ENCODE measurements at regions not wholly inside any gene's neighbourhood (a gene's known extent, or its start where the extent isn't known, plus 50 kb on each side); places are given as distances from the start of the nearest gene placed in this dataset.

GRCh38 chr3:181363231-181363630 lies 348.5 kb upstream of the SOX2 start:
- H3K4me3 ChIP-seq (ENCODE audit: low read length): no peak overlapping the region
- H3K27me3 ChIP-seq (ENCODE audit: control insufficient read depth, insufficient read depth, low read length): no peaks in the 10 kb centered on the region
- H3K9me3 ChIP-seq (ENCODE audit: control insufficient read depth, low read depth, low read length): no peaks in the 10 kb centered on the region
- H3K36me3 ChIP-seq (ENCODE audit: control insufficient read depth, low read depth, low read length): no peaks in the 10 kb centered on the region
- H3K4me1 ChIP-seq (ENCODE audit: control insufficient read depth, low read depth, low read length): peaks cover 4% of the 10 kb centered on the region
- no peak overlapping the region for H3K27ac ChIP-seq (ENCODE audit: low read length)
- no peak overlapping the region for H3K9ac ChIP-seq (ENCODE audit: low read length)

- Histone ChIP-seq H3K9me3 (ENCODE audit: control insufficient read depth, low read depth, low read length) (no peaks in the 10 kb centered on the region), H3K27me3 (ENCODE audit: control insufficient read depth, insufficient read depth, low read length) (no peaks in the 10 kb centered on the region), H3K4me3 (ENCODE audit: low read length) (no peak overlapping the region), H3K9ac (ENCODE audit: low read length) (no peak overlapping the region), H3K4me1 (ENCODE audit: control insufficient read depth, low read depth, low read length) (peaks cover 3% of the 10 kb centered on the region), H3K27ac (ENCODE audit: low read length) (no peak overlapping the region), H3K36me3 (ENCODE audit: control insufficient read depth, low read depth, low read length) (no peaks in the 10 kb centered on the region)
Measured at GRCh38 chr3:181362378-181362777, 349.3 kb upstream of the SOX2 start.

DNA sequence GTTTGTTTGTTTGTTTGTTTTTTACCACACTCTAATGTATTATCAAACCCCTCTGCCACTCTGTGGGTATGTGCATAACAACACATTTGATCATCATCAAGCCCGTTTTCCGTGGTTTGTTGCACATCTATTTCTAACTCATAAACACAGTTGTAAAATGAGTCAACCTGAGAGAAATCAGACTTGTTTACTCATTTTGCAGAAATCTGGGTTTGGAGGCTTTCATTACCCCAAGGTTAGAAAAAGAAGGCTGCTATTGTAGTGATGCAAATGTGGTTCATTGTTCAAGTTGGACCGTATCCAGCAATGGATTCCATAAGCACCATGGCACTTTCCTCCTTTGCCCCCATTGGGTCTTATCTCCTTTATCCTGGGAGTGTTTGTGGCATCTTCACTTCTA lies 353.2 kb upstream of the SOX2 start:
- H3K9me3 ChIP-seq (ENCODE audit: control insufficient read depth, low read depth, low read length): no peaks in the 10 kb centered on the region
- H3K4me1 ChIP-seq (ENCODE audit: control insufficient read depth, low read depth, low read length): no peaks in the 10 kb centered on the region
- no peaks in the 10 kb centered on the region for H3K27me3 ChIP-seq (ENCODE audit: control insufficient read depth, insufficient read depth, low read length)
- no peaks in the 10 kb centered on the region for H3K36me3 ChIP-seq (ENCODE audit: control insufficient read depth, low read depth, low read length)
- no peak overlapping the region for H3K4me3 ChIP-seq (ENCODE audit: low read length)
- H3K9ac ChIP-seq (ENCODE audit: low read length): no peak overlapping the region
- no peak overlapping the region for H3K27ac ChIP-seq (ENCODE audit: low read length)

DNA sequence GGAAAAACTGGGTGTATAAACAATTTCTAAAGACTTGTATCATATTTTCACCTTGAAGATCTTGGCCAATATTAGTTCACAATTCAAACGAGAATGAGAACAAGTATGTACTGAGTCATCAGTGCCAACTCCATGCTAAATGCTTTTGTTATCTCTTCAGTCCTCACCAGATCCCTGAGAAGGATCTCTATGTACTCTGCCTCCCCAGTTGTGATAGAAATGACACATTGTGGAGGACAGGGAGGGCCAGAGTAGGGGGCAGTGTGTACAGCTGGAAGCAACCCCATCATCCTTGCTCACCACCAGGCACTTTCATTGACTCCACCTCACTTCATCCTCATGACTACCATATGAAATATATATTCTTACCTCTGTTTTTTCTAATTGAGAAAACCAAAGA lies 353.7 kb upstream of the SOX2 start:
- Histone ChIP-seq H3K4me3 (ENCODE audit: low read length) (no peak overlapping the region), H3K9ac (ENCODE audit: low read length) (no peak overlapping the region), H3K36me3 (ENCODE audit: control insufficient read depth, low read depth, low read length) (no peaks in the 10 kb centered on the region), H3K9me3 (ENCODE audit: control insufficient read depth, low read depth, low read length) (no peaks in the 10 kb centered on the region), H3K4me1 (ENCODE audit: control insufficient read depth, low read depth, low read length) (no peaks in the 10 kb centered on the region), H3K27ac (ENCODE audit: low read length) (no peak overlapping the region), H3K27me3 (ENCODE audit: control insufficient read depth, insufficient read depth, low read length) (no peaks in the 10 kb centered on the region)

- no peak overlapping the region for H3K27ac ChIP-seq (ENCODE audit: low read length)
- H3K4me3 ChIP-seq (ENCODE audit: low read length): no peak overlapping the region
- no peaks in the 10 kb centered on the region for H3K4me1 ChIP-seq (ENCODE audit: control insufficient read depth, low read depth, low read length)
- no peaks in the 10 kb centered on the region for H3K27me3 ChIP-seq (ENCODE audit: control insufficient read depth, insufficient read depth, low read length)
- H3K9ac ChIP-seq (ENCODE audit: low read length): no peak overlapping the region
- H3K9me3 ChIP-seq (ENCODE audit: control insufficient read depth, low read depth, low read length): no peaks in the 10 kb centered on the region
- no peaks in the 10 kb centered on the region for H3K36me3 ChIP-seq (ENCODE audit: control insufficient read depth, low read depth, low read length)
Measured at GRCh38 chr3:181354140-181354539, 357.6 kb upstream of the SOX2 start.

DNA sequence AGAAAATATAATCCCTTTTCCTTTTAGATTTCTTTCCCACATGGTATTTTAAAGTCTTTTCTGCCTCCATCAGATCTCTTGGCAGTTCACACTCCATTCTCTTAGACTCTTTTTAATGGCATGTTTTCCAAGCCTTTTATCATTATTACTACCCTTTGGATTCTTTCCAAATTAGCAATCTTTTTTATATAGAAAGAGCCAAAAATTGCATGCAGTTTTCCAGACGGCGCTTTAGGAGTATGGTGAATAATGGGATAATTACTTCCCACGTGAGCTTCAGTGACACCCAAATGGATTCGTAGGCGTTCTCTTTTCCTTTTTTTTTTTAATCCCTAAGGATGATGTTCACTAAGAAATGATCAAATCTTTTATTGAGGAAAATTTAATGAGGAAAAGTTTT lies 354.8 kb upstream of the DNAJC19 start:
- Histone ChIP-seq H3K9ac (ENCODE audit: low read length) (no peak overlapping the region), H3K9me3 (ENCODE audit: control insufficient read depth, low read depth, low read length) (no peaks in the 10 kb centered on the region), H3K27ac (ENCODE audit: low read length) (no peak overlapping the region), H3K36me3 (ENCODE audit: control insufficient read depth, low read depth, low read length) (no peaks in the 10 kb centered on the region), H3K27me3 (ENCODE audit: control insufficient read depth, insufficient read depth, low read length) (no peaks in the 10 kb centered on the region), H3K4me1 (ENCODE audit: control insufficient read depth, low read depth, low read length) (no peaks in the 10 kb centered on the region), H3K4me3 (ENCODE audit: low read length) (no peak overlapping the region)

GRCh38 chr3:181336597-181336996 lies 347.1 kb upstream of the DNAJC19 start:
- Histone ChIP-seq H3K4me3 (ENCODE audit: low read length) (no peak overlapping the region), H3K9ac (ENCODE audit: low read length) (no peak overlapping the region), H3K27me3 (ENCODE audit: control insufficient read depth, insufficient read depth, low read length) (no peaks in the 10 kb centered on the region), H3K4me1 (ENCODE audit: control insufficient read depth, low read depth, low read length) (no peaks in the 10 kb centered on the region), H3K27ac (ENCODE audit: low read length) (no peak overlapping the region), H3K36me3 (ENCODE audit: control insufficient read depth, low read depth, low read length) (no peaks in the 10 kb centered on the region), H3K9me3 (ENCODE audit: control insufficient read depth, low read depth, low read length) (no peaks in the 10 kb centered on the region)

DNA sequence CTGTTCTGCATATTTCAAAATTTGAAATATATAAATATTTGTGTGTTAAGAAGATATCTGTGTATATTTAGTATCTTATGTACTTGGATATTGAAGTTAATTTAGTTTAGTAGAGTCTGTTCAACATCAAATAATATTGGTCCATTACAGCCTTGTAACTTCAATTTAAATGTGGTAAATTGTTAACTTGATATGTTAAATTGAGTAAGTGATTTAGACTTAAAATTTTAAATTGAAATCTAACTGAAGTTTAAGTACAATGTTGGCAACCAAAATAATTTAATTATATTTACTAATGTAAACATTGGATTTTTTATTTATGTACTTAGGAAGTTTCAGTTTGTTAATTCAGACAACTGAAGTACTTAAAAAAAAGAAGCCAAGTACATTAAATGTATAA lies 343.9 kb upstream of the DNAJC19 start:
- H3K4me3 ChIP-seq (ENCODE audit: low read length): no peak overlapping the region
- no peak overlapping the region for H3K9ac ChIP-seq (ENCODE audit: low read length)
- no peaks in the 10 kb centered on the region for H3K4me1 ChIP-seq (ENCODE audit: control insufficient read depth, low read depth, low read length)
- H3K9me3 ChIP-seq (ENCODE audit: control insufficient read depth, low read depth, low read length): no peaks in the 10 kb centered on the region
- no peaks in the 10 kb centered on the region for H3K27me3 ChIP-seq (ENCODE audit: control insufficient read depth, insufficient read depth, low read length)
- no peak overlapping the region for H3K27ac ChIP-seq (ENCODE audit: low read length)
- no peaks in the 10 kb centered on the region for H3K36me3 ChIP-seq (ENCODE audit: control insufficient read depth, low read depth, low read length)

- H3K9me3 ChIP-seq (ENCODE audit: control insufficient read depth, low read depth, low read length): no peaks in the 10 kb centered on the region
- no peaks in the 10 kb centered on the region for H3K27me3 ChIP-seq (ENCODE audit: control insufficient read depth, insufficient read depth, low read length)
- H3K9ac ChIP-seq (ENCODE audit: low read length): no peak overlapping the region
- no peaks in the 10 kb centered on the region for H3K36me3 ChIP-seq (ENCODE audit: control insufficient read depth, low read depth, low read length)
- H3K27ac ChIP-seq (ENCODE audit: low read length): no peak overlapping the region
- no peak overlapping the region for H3K4me3 ChIP-seq (ENCODE audit: low read length)
- H3K4me1 ChIP-seq (ENCODE audit: control insufficient read depth, low read depth, low read length): peaks cover 8% of the 10 kb centered on the region
Measured at GRCh38 chr3:181330821-181331563, 341.5 kb upstream of the DNAJC19 start.

- H3K4me1 ChIP-seq (ENCODE audit: control insufficient read depth, low read depth, low read length): peaks cover 8% of the 10 kb centered on the region
- no peak overlapping the region for H3K4me3 ChIP-seq (ENCODE audit: low read length)
- no peak overlapping the region for H3K9ac ChIP-seq (ENCODE audit: low read length)
- no peaks in the 10 kb centered on the region for H3K9me3 ChIP-seq (ENCODE audit: control insufficient read depth, low read depth, low read length)
- H3K27me3 ChIP-seq (ENCODE audit: control insufficient read depth, insufficient read depth, low read length): no peaks in the 10 kb centered on the region
- H3K36me3 ChIP-seq (ENCODE audit: control insufficient read depth, low read depth, low read length): no peaks in the 10 kb centered on the region
- H3K27ac ChIP-seq (ENCODE audit: low read length): no peak overlapping the region
Measured at GRCh38 chr3:181330257-181330656, 340.7 kb upstream of the DNAJC19 start.

- no peaks in the 10 kb centered on the region for H3K27me3 ChIP-seq (ENCODE audit: control insufficient read depth, insufficient read depth, low read length)
- no peaks in the 10 kb centered on the region for H3K9me3 ChIP-seq (ENCODE audit: control insufficient read depth, low read depth, low read length)
- no peak overlapping the region for H3K27ac ChIP-seq (ENCODE audit: low read length)
- H3K36me3 ChIP-seq (ENCODE audit: control insufficient read depth, low read depth, low read length): no peaks in the 10 kb centered on the region
- H3K4me1 ChIP-seq (ENCODE audit: control insufficient read depth, low read depth, low read length): peaks cover 11% of the 10 kb centered on the region
- H3K4me3 ChIP-seq (ENCODE audit: low read length): no peak overlapping the region
- no peak overlapping the region for H3K9ac ChIP-seq (ENCODE audit: low read length)
Measured at GRCh38 chr3:181329024-181329423, 339.5 kb upstream of the DNAJC19 start.

GRCh38 chr3:181328346-181328745 lies 338.8 kb upstream of the DNAJC19 start:
- H3K27ac ChIP-seq (ENCODE audit: low read length): no peak overlapping the region
- H3K9ac ChIP-seq (ENCODE audit: low read length): no peak overlapping the region
- peaks cover 11% of the 10 kb centered on the region for H3K4me1 ChIP-seq (ENCODE audit: control insufficient read depth, low read depth, low read length)
- no peak overlapping the region for H3K4me3 ChIP-seq (ENCODE audit: low read length)
- no peaks in the 10 kb centered on the region for H3K36me3 ChIP-seq (ENCODE audit: control insufficient read depth, low read depth, low read length)
- H3K9me3 ChIP-seq (ENCODE audit: control insufficient read depth, low read depth, low read length): no peaks in the 10 kb centered on the region
- H3K27me3 ChIP-seq (ENCODE audit: control insufficient read depth, insufficient read depth, low read length): no peaks in the 10 kb centered on the region

All from iPS-18a (cell line).